H1 (cell line): ENCODE measurements at regions not wholly inside any gene's neighbourhood (a gene's known extent, or its start where the extent isn't known, plus 50 kb on each side); places are given as distances from the start of the nearest gene placed in this dataset.

Source experiments
- TF ChIP-seq, protein P1 (sequence below): fragments of 300-600 bp; sonication (generic); IDR thresholded peaks from 2 replicates; pipeline ENCODE4 v1.7.1; 2012; ENCODE audit warnings: low read length, moderate library complexity, mild to moderate bottlenecking, inconsistent platforms; ENCODE audit not compliant: insufficient replicate concordance

GRCh38 chr10:78249690-78250089 is 216.0 kb downstream of the RPS24 start (continued):
- TF ChIP-seq, protein P1, sequence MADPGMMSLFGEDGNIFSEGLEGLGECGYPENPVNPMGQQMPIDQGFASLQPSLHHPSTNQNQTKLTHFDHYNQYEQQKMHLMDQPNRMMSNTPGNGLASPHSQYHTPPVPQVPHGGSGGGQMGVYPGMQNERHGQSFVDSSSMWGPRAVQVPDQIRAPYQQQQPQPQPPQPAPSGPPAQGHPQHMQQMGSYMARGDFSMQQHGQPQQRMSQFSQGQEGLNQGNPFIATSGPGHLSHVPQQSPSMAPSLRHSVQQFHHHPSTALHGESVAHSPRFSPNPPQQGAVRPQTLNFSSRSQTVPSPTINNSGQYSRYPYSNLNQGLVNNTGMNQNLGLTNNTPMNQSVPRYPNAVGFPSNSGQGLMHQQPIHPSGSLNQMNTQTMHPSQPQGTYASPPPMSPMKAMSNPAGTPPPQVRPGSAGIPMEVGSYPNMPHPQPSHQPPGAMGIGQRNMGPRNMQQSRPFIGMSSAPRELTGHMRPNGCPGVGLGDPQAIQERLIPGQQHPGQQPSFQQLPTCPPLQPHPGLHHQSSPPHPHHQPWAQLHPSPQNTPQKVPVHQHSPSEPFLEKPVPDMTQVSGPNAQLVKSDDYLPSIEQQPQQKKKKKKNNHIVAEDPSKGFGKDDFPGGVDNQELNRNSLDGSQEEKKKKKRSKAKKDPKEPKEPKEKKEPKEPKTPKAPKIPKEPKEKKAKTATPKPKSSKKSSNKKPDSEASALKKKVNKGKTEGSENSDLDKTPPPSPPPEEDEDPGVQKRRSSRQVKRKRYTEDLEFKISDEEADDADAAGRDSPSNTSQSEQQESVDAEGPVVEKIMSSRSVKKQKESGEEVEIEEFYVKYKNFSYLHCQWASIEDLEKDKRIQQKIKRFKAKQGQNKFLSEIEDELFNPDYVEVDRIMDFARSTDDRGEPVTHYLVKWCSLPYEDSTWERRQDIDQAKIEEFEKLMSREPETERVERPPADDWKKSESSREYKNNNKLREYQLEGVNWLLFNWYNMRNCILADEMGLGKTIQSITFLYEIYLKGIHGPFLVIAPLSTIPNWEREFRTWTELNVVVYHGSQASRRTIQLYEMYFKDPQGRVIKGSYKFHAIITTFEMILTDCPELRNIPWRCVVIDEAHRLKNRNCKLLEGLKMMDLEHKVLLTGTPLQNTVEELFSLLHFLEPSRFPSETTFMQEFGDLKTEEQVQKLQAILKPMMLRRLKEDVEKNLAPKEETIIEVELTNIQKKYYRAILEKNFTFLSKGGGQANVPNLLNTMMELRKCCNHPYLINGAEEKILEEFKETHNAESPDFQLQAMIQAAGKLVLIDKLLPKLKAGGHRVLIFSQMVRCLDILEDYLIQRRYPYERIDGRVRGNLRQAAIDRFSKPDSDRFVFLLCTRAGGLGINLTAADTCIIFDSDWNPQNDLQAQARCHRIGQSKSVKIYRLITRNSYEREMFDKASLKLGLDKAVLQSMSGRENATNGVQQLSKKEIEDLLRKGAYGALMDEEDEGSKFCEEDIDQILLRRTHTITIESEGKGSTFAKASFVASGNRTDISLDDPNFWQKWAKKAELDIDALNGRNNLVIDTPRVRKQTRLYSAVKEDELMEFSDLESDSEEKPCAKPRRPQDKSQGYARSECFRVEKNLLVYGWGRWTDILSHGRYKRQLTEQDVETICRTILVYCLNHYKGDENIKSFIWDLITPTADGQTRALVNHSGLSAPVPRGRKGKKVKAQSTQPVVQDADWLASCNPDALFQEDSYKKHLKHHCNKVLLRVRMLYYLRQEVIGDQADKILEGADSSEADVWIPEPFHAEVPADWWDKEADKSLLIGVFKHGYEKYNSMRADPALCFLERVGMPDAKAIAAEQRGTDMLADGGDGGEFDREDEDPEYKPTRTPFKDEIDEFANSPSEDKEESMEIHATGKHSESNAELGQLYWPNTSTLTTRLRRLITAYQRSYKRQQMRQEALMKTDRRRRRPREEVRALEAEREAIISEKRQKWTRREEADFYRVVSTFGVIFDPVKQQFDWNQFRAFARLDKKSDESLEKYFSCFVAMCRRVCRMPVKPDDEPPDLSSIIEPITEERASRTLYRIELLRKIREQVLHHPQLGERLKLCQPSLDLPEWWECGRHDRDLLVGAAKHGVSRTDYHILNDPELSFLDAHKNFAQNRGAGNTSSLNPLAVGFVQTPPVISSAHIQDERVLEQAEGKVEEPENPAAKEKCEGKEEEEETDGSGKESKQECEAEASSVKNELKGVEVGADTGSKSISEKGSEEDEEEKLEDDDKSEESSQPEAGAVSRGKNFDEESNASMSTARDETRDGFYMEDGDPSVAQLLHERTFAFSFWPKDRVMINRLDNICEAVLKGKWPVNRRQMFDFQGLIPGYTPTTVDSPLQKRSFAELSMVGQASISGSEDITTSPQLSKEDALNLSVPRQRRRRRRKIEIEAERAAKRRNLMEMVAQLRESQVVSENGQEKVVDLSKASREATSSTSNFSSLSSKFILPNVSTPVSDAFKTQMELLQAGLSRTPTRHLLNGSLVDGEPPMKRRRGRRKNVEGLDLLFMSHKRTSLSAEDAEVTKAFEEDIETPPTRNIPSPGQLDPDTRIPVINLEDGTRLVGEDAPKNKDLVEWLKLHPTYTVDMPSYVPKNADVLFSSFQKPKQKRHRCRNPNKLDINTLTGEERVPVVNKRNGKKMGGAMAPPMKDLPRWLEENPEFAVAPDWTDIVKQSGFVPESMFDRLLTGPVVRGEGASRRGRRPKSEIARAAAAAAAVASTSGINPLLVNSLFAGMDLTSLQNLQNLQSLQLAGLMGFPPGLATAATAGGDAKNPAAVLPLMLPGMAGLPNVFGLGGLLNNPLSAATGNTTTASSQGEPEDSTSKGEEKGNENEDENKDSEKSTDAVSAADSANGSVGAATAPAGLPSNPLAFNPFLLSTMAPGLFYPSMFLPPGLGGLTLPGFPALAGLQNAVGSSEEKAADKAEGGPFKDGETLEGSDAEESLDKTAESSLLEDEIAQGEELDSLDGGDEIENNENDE = no peak
